ENCODE measurements at regions not wholly inside any gene's neighbourhood (a gene's known extent, or its start where the extent isn't known, plus 50 kb on each side); places are given as distances from the start of the nearest gene placed in this dataset.

GRCh38 chr22:27416511-27417420 is 384.8 kb downstream of the MN1 start:
- no peak for DNase-seq (ENCODE audit: low spot score)

- DNase-seq (ENCODE audit: low spot score): no peak
These were observed 384.1 kb downstream of the MN1 start for GRCh38 chr22:27417421-27417814.

GRCh38 chr22:27418261-27418660 is 383.3 kb downstream of the MN1 start:
- no peak for DNase-seq (ENCODE audit: low spot score)

- no peak for DNase-seq (ENCODE audit: low spot score)
These were observed 382.1 kb downstream of the MN1 start for GRCh38 chr22:27419473-27419872.

GRCh38 chr22:27420195-27420816 is 381.2 kb downstream of the MN1 start:
- DNase-seq (ENCODE audit: low spot score): no peak

GRCh38 chr22:27420817-27421361 is 380.7 kb downstream of the MN1 start:
- DNase-seq (ENCODE audit: low spot score): no peak

GRCh38 chr22:27422442-27422841 is 379.1 kb downstream of the MN1 start:
- DNase-seq (ENCODE audit: low spot score): no peak

- no peak for DNase-seq (ENCODE audit: low spot score)
These were observed 377.2 kb downstream of the MN1 start for GRCh38 chr22:27424319-27424718.

- DNase-seq (ENCODE audit: low spot score): no peak
These were observed 372.1 kb downstream of the MN1 start for GRCh38 chr22:27429476-27429875.

- no peak for DNase-seq (ENCODE audit: low spot score)
These were observed 370.5 kb downstream of the MN1 start for GRCh38 chr22:27431081-27431480.

GRCh38 chr22:27431896-27432295 is 369.7 kb downstream of the MN1 start:
- DNase-seq (ENCODE audit: low spot score): no peak

- no peak for DNase-seq (ENCODE audit: low spot score)
These were observed 368.5 kb downstream of the MN1 start for GRCh38 chr22:27433099-27433498.

- no peak for DNase-seq (ENCODE audit: low spot score)
These were observed 367.9 kb downstream of the MN1 start for GRCh38 chr22:27433585-27434190.

- no peak for DNase-seq (ENCODE audit: low spot score)
These were observed 366.7 kb downstream of the MN1 start for GRCh38 chr22:27434898-27435297.

- DNase-seq (ENCODE audit: low spot score): no peak
These were observed 365.5 kb downstream of the MN1 start for GRCh38 chr22:27435844-27436576.

GRCh38 chr22:27436591-27436990 is 365.0 kb downstream of the MN1 start:
- no peak for DNase-seq (ENCODE audit: low spot score)

GRCh38 chr22:27437570-27437969 is 364.0 kb downstream of the MN1 start:
- DNase-seq (ENCODE audit: low spot score): no peak

GRCh38 chr22:27438271-27438980 is 363.1 kb downstream of the MN1 start:
- DNase-seq (ENCODE audit: low spot score): no peak

- DNase-seq (ENCODE audit: low spot score): no peak
These were observed 362.4 kb downstream of the MN1 start for GRCh38 chr22:27439131-27439530.

GRCh38 chr22:27440304-27440865 is 361.2 kb downstream of the MN1 start:
- no peak for DNase-seq (ENCODE audit: low spot score)

Data from germinal center (tissue), 1 donor.